NOMO-1 treated with DMSO at 0.1 percent for 48 hours (cell line): ENCODE measurements at regions not wholly inside any gene's neighbourhood (a gene's known extent, or its start where the extent isn't known, plus 50 kb on each side); places are given as distances from the start of the nearest gene placed in this dataset.
"Not testable (repeated sequence)": the region's sequence is repeated elsewhere in the genome, so short reads cannot be mapped to it uniquely, and the experiment has no call there.

Source experiments
- DNase-seq: peaks from one replicate; lab custom pipeline; 2025; ENCODE audit not compliant: unreplicated experiment; lab: John Stamatoyannopoulos, UW

- DNase-seq, result no peak
Measured at GRCh38 chr1:218904416-218904815, 269.3 kb upstream of the LYPLAL1 start.

GRCh38 chr1:218916720-218917119 is 257.0 kb upstream of the LYPLAL1 start:
- no peak for DNase-seq

DNA sequence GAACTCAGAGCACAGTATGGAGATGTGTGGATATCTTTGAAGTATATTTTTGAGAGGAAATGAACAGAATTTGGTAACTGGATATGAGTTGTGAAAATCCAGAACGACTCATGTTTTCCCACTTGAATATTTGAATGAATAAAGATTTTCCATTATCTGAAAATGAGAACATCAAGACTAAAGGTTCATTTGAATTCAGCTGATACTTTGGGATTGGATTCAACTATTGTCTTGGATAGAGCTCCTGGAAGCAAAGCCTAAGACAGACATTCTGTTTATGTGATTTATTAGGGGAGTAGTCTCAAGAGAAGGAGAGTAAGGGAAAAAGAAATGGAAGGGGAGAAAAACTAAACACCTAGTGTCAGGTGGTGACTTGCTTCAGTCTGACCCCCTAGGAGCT is 256.0 kb upstream of the LYPLAL1 start:
- no peak for DNase-seq

GRCh38 chr1:218925777-218926176 is 247.9 kb upstream of the LYPLAL1 start:
- no peak for DNase-seq

DNA sequence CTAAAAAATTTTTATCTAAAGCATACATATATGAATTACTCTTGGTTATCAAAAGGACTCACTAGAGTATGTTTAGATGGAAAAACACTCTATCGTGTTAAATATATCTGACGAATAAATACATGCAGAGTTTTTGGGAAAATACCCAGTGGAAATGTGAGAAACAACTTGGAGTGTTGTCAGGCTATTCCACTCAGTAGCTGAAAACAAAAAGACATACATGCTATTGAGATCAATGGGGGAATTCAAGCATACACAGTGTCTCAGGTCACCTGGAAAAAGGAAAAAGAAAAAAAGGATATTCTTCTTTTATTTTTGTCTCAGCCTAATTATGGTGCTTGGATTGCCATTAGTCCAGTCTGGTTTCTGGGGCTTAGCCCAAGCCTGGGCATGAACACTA is 247.0 kb upstream of the LYPLAL1 start:
- no peak for DNase-seq

DNA sequence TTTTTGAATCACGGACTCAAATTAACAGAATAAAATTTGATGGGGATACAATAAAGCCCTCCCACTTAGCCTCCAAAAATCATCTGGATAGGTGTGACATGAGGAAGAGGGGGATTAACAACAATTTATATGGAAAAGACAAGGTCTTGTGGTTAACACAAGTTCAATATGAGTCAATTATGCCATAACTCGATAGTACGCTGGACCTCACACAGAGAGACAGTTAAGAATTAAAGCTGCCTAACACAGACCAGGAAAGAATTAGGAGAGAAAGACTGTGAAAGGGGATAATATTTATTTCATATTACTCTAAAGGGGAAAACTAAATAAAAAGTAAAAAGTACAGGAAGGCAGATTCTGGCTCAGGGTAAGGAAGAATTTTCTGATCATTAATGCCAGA is 243.7 kb upstream of the LYPLAL1 start:
- no peak for DNase-seq

GRCh38 chr1:218930472-218931241 is 243.0 kb upstream of the LYPLAL1 start:
- no peak for DNase-seq

GRCh38 chr1:218931324-218931723 is 242.4 kb upstream of the LYPLAL1 start:
- DNase-seq, result no peak

DNA sequence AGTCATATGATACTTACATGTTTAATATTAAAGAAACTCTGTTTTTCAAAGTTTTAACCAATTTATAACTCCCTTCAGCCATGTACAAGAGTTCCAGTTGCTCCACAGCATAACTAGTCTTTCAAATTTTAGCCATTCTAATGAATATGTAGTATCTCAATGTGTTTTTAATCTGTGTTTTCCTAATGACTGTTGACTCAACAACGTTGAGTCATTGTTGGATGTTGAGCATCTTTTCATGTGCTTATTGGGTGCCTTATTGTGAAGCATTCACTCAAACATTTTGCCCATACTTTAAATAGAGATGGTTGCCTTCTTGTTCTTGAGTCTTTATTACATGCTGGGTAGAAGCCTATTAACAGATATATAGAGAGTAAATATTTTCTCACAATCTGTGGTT is 240.2 kb upstream of the LYPLAL1 start:
- no peak for DNase-seq

DNA sequence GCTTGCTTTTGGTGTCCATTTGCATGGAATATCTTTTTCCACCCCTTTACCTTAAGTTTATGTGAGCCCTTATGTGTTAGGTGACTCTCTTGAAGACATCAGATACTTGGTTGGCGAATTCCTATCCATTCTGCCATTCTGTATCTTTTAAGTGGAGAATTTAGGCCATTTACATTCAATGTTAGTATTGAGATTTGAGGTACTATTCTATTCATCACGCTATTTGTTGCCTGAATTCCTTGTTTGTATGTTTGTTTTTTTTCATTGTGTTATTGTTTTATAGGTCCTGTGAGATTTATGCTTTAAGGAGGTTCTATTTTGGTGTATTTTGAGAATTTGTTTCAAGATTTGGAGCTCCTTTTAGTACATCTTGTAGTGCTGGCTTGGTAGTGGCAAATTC is 238.3 kb upstream of the LYPLAL1 start:
- not testable (repeated sequence) for DNase-seq

DNA sequence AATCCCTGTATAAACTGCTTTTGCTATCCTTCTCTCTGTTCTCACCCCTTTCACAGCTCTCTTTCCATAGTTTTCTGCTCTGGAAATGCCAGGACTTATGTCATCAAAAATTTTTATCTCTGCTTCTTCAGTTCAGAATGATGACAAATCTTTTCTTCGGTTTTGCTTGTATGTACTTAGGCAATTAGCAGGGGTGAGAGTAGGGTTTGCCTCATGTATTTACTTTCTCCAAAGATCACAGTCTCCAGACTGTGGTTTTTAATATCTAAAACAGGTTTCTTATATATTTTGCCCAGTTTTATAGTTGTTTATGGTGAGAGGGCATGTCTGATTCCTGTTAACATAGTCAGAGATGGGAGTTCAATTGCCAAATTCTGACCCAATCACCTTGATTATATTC is 235.4 kb upstream of the LYPLAL1 start:
- no peak for DNase-seq

DNA sequence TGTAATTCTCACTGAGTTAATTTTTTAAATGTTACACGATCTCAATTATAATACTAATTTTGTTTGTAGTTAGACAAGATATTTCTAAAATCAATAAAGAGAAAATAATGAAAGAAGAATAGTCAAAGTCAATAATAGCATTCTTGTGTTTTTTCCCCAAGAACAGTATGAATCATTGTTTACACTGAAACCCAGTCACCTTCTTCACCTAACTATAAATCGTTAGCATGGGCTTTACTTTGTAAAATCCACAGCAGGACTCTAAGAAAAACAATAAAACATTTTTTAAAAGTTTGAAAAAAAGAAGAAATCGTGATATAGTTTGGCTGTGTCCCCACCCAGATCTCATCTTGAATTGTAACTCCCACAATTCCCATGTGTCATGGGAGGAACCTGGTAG is 234.6 kb upstream of the LYPLAL1 start:
- no peak for DNase-seq

DNA sequence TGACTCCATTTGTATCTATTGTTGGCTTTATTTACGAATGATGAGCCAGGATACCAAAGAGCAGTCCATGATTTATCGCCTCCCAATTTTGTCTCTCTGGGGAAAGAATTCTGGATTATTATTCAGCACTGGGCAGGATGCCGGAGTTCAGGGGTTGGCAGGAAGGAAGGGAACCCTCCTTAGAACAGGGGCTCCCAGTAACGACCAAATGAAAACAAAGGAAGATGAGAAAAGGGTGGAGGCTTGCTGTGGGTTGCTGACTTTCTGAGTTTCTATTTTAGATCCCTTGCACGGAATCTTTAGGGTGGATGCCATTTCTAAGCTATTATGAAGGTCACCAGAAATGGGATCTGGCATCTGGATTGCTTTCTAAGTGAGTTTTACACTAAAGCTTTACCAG is 231.2 kb upstream of the LYPLAL1 start:
- DNase-seq, result no peak

- no peak for DNase-seq
Measured at GRCh38 chr1:218943371-218943770, 230.3 kb upstream of the LYPLAL1 start.

DNA sequence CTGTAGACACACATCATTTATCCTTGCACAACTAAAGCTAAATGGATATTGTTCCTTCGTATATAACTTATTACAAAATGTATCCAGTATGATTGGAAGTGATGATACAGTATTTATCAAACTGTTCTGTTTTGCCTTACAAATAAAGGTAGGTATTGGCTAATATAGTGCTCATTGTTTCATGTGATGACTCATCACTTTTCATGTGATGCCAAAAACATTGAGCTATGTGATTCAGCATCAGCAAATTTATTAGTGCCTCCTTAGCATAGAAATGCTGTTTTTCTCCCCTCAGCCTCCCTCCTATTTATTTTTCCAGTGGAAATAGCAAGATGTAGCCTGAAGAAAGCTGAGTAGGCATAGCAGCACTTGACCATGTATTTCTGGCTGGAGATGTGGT is 228.6 kb upstream of the LYPLAL1 start:
- no peak for DNase-seq

GRCh38 chr1:218946147-218946546 is 227.5 kb upstream of the LYPLAL1 start:
- no peak for DNase-seq

DNA sequence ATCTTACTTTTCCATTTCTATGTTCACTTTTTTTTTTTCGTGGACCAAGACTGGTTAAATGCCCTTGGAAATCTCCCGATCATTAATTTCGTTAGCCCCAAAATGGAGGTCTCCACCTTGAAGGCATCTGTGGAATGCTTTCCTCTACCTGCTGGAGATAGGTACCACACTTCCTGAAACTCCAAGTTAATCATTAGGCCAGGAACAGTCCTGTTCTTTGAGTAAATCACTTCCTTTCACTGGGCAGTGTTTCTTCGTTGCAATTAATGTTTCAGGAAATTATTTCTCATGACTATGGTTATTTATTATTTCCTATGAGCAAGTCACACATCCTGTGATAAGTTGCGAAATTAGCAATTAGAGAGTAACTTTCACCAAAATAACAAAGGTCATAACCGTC is 225.2 kb upstream of the LYPLAL1 start:
- no peak for DNase-seq

DNA sequence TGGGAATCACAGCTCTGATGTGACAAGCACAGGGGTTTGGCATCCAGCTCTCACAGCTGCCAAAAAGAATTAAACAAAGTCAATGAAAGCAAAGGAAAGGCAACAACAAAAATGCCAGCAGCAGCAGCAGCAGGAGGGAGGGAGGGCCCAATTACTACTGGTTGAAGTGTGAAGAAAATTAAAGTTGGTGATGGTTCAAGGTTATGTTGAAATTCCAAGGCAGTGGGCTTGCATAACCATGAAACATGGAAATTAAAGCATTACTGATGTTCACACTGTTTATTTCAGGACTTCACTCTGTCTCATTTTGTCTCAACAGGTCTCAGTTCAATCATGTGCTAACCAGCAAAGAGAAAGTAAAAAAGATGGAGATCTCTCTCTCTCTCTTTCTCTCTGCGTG is 220.3 kb upstream of the LYPLAL1 start:
- no peak for DNase-seq

DNA sequence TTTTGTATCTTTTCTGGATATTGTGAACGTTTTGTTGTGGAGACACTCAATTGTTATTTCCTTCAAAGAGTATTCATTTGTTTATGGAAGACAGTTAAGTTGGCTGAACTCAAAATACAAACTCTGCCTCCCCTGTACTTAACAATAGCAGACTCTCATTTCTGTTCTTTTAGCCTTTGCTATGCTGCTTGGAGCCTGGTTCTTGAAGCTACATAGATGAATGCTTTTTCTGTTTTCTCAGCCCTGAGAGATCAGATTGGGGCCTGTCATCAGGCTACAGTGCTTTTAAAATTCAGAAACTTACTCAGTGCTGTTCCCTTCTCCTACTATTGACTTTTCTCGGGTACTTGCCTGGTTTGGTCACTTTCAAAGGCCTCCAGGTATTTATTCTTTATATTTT is 215.7 kb upstream of the LYPLAL1 start:
- DNase-seq, result no peak

GRCh38 chr1:218959784-218960183 is 213.9 kb upstream of the LYPLAL1 start:
- DNase-seq, result no peak

DNA sequence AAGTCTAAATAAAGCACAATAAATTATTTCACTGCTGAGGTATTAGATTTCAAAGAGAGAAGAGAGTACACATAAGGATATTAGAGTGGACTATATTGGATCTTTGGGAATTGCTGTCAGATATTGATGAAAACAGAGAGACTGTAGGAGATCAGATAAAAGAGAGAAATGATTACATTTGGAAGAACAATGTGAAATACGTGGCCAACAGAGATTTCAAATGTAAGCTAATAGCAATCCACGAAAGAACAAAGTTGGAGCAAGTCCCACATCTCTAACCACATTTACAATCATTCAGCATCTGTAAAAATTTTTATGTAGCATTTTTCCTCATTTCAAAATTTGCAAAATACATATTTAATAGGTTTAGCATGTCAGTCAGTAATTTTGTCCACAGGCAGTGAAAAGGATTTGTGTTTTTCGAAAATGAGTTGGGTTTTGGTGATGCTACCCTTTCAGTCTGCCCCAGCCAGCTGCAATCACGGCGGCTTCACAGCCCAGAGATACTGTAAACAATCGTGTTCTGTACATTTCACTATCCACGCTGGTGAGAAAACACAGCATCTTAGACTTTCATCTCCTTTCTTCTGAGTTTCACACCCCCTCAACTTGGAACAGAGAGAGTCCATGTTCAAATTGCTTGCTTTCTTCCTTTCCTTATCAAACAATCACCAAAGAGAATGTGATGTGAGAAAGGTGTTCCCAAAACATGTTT is 209.1 kb upstream of the LYPLAL1 start:
- DNase-seq, result no peak

DNA sequence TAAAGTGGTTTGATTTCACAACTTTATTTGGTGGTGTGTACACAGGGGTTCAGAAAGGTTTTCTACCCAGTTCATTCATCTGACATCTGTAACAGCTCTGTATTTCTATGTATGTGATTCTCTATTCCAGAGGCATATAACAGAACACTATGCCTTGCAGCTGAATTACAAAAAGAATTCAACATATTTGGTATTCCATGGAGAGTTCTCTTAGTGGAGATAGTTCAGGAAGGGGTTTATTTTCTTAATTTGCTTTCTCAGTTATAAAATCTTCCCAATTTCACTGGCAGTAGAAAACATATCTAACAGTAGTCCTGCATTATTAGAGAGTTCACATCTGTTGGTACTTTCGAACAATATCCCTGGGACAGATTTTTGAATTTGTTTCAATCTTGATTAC is 207.9 kb upstream of the LYPLAL1 start:
- DNase-seq, result no peak

- DNase-seq, result no peak
Measured at GRCh38 chr1:218967254-218967653, 206.4 kb upstream of the LYPLAL1 start.
